ENCODE measurements at regions not wholly inside any gene's neighbourhood (a gene's known extent, or its start where the extent isn't known, plus 50 kb on each side); places are given as distances from the start of the nearest gene placed in this dataset.
"Not testable (repeated sequence)": the region's sequence is repeated elsewhere in the genome, so short reads cannot be mapped to it uniquely, and the experiment has no call there.

GRCh38 chr1:29415861-29416260 is 179.5 kb downstream of the PTPRU start:
- H3K36me3 Mint-ChIP-seq (ENCODE audit: low read depth) = no peaks in the 10 kb centered on the region
- intact Hi-C loops (cut with micrococcal nuclease) = no loop called here
- H3K4me1 Mint-ChIP-seq = no peaks in the 10 kb centered on the region
- H3K27ac Mint-ChIP-seq = no peak overlapping the region
- H3K27me3 Mint-ChIP-seq = peaks cover 8% of the 10 kb centered on the region
- no peak for DNase-seq
- no peak overlapping the region for H3K4me3 Mint-ChIP-seq
- no peaks in the 10 kb centered on the region for H3K9me3 Mint-ChIP-seq

- Mint-ChIP-seq H3K4me3 (no peak overlapping the region), H3K9me3 (no peaks in the 10 kb centered on the region), H3K27ac (no peak overlapping the region), H3K36me3 (ENCODE audit: low read depth) (no peaks in the 10 kb centered on the region), H3K27me3 (peaks cover 5% of the 10 kb centered on the region), H3K4me1 (no peaks in the 10 kb centered on the region)
- no peak for DNase-seq
- intact Hi-C loops (cut with micrococcal nuclease) = no loop called here
Measured at GRCh38 chr1:29415156-29415830, 179.0 kb downstream of the PTPRU start.

GRCh38 chr1:29414086-29414485 is 177.8 kb downstream of the PTPRU start:
- Mint-ChIP-seq H3K4me1 (no peaks in the 10 kb centered on the region), H3K36me3 (ENCODE audit: low read depth) (no peaks in the 10 kb centered on the region), H3K27ac (no peak overlapping the region), H3K27me3 (peaks cover 2% of the 10 kb centered on the region), H3K9me3 (no peaks in the 10 kb centered on the region), H3K4me3 (no peak overlapping the region)
- intact Hi-C loops (cut with micrococcal nuclease) = no loop called here
- no peak for DNase-seq

GRCh38 chr1:29413661-29414060 is 177.3 kb downstream of the PTPRU start:
- no peaks in the 10 kb centered on the region for H3K36me3 Mint-ChIP-seq (ENCODE audit: low read depth)
- peaks cover 4% of the 10 kb centered on the region for H3K27me3 Mint-ChIP-seq
- intact Hi-C loops (cut with micrococcal nuclease) = no loop called here
- H3K4me3 Mint-ChIP-seq = no peak overlapping the region
- no peak overlapping the region for H3K27ac Mint-ChIP-seq
- no peak for DNase-seq
- no peaks in the 10 kb centered on the region for H3K4me1 Mint-ChIP-seq
- H3K9me3 Mint-ChIP-seq = no peaks in the 10 kb centered on the region

GRCh38 chr1:29412591-29412990 is 176.3 kb downstream of the PTPRU start:
- Mint-ChIP-seq H3K9me3 (no peaks in the 10 kb centered on the region), H3K4me1 (no peaks in the 10 kb centered on the region), H3K36me3 (ENCODE audit: low read depth) (no peaks in the 10 kb centered on the region), H3K27me3 (peaks cover 4% of the 10 kb centered on the region), H3K4me3 (no peak overlapping the region), H3K27ac (no peak overlapping the region)
- intact Hi-C loops (cut with micrococcal nuclease) = no loop called here
- no peak for DNase-seq

- intact Hi-C loops (cut with micrococcal nuclease) = no loop called here
- no peak overlapping the region for H3K27ac Mint-ChIP-seq
- DNase-seq = no peak
- H3K27me3 Mint-ChIP-seq = peaks cover 8% of the 10 kb centered on the region
- no peak overlapping the region for H3K4me3 Mint-ChIP-seq
- no peaks in the 10 kb centered on the region for H3K9me3 Mint-ChIP-seq
- no peaks in the 10 kb centered on the region for H3K4me1 Mint-ChIP-seq
- no peaks in the 10 kb centered on the region for H3K36me3 Mint-ChIP-seq (ENCODE audit: low read depth)
Measured at GRCh38 chr1:29410476-29410875, 174.2 kb downstream of the PTPRU start.

- H3K9me3 Mint-ChIP-seq = no peaks in the 10 kb centered on the region
- intact Hi-C loops (cut with micrococcal nuclease) = no loop called here
- DNase-seq = no peak
- H3K27ac Mint-ChIP-seq = no peak overlapping the region
- no peaks in the 10 kb centered on the region for H3K4me1 Mint-ChIP-seq
- H3K27me3 Mint-ChIP-seq = peaks cover 8% of the 10 kb centered on the region
- H3K36me3 Mint-ChIP-seq (ENCODE audit: low read depth) = no peaks in the 10 kb centered on the region
- no peak overlapping the region for H3K4me3 Mint-ChIP-seq
Measured at GRCh38 chr1:29409616-29410015, 173.3 kb downstream of the PTPRU start.

- Mint-ChIP-seq H3K4me1 (no peaks in the 10 kb centered on the region), H3K27me3 (peaks cover 8% of the 10 kb centered on the region), H3K27ac (no peak overlapping the region), H3K36me3 (ENCODE audit: low read depth) (no peaks in the 10 kb centered on the region), H3K4me3 (no peak overlapping the region), H3K9me3 (no peaks in the 10 kb centered on the region)
- DNase-seq = no peak
- intact Hi-C loops (cut with micrococcal nuclease) = no loop called here
Measured at GRCh38 chr1:29408831-29409605, 172.7 kb downstream of the PTPRU start.

- H3K36me3 Mint-ChIP-seq (ENCODE audit: low read depth) = no peaks in the 10 kb centered on the region
- H3K4me3 Mint-ChIP-seq = no peak overlapping the region
Measured at GRCh38 chr1:29406814-29407213, 170.5 kb downstream of the PTPRU start.

GRCh38 chr1:29400203-29400602 is 163.9 kb downstream of the PTPRU start:
- H3K36me3 Mint-ChIP-seq (ENCODE audit: low read depth); intact Hi-C loops (cut with micrococcal nuclease); H3K4me1 Mint-ChIP-seq; H3K9me3 Mint-ChIP-seq; H3K27me3 Mint-ChIP-seq; H3K27ac Mint-ChIP-seq; DNase-seq; H3K4me3 Mint-ChIP-seq: not testable (repeated sequence)

More at GRCh38 chr1:29406814-29407213, 170.5 kb downstream of the PTPRU start:
- Mint-ChIP-seq H3K27me3 (peaks cover 8% of the 10 kb centered on the region), H3K4me1 (no peaks in the 10 kb centered on the region), H3K9me3 (no peaks in the 10 kb centered on the region), H3K27ac (no peak overlapping the region)
- DNase-seq = no peak
- intact Hi-C loops (cut with micrococcal nuclease) = no loop called here

GRCh38 chr1:29399465-29399864 is 163.1 kb downstream of the PTPRU start:
- DNase-seq = no peak
- Mint-ChIP-seq H3K27ac (no peak overlapping the region), H3K9me3 (peaks cover 4% of the 10 kb centered on the region), H3K4me3 (no peak overlapping the region), H3K27me3 (no peaks in the 10 kb centered on the region), H3K36me3 (ENCODE audit: low read depth) (no peaks in the 10 kb centered on the region), H3K4me1 (no peaks in the 10 kb centered on the region)
- intact Hi-C loops (cut with micrococcal nuclease) = no loop called here

- Mint-ChIP-seq H3K4me3 (no peak overlapping the region), H3K27me3 (no peaks in the 10 kb centered on the region), H3K27ac (no peak overlapping the region), H3K36me3 (ENCODE audit: low read depth) (no peaks in the 10 kb centered on the region), H3K9me3 (peaks cover 4% of the 10 kb centered on the region), H3K4me1 (no peaks in the 10 kb centered on the region)
- no peak for DNase-seq
- intact Hi-C loops (cut with micrococcal nuclease) = no loop called here
Measured at GRCh38 chr1:29398431-29398830, 162.1 kb downstream of the PTPRU start.

- Mint-ChIP-seq H3K4me3 (no peak overlapping the region), H3K27me3 (no peaks in the 10 kb centered on the region), H3K4me1 (no peaks in the 10 kb centered on the region), H3K36me3 (ENCODE audit: low read depth) (no peaks in the 10 kb centered on the region), H3K9me3 (peaks cover 4% of the 10 kb centered on the region), H3K27ac (no peak overlapping the region)
- intact Hi-C loops (cut with micrococcal nuclease) = no loop called here
- no peak for DNase-seq
Measured at GRCh38 chr1:29397981-29398380, 161.7 kb downstream of the PTPRU start.

- H3K9me3 Mint-ChIP-seq = peaks cover 4% of the 10 kb centered on the region
- no peak overlapping the region for H3K27ac Mint-ChIP-seq
- H3K27me3 Mint-ChIP-seq = no peaks in the 10 kb centered on the region
- DNase-seq = no peak
- intact Hi-C loops (cut with micrococcal nuclease) = no loop called here
- no peaks in the 10 kb centered on the region for H3K4me1 Mint-ChIP-seq
- no peak overlapping the region for H3K4me3 Mint-ChIP-seq
- no peaks in the 10 kb centered on the region for H3K36me3 Mint-ChIP-seq (ENCODE audit: low read depth)
Measured at GRCh38 chr1:29397256-29397590, 160.9 kb downstream of the PTPRU start.

Data from activated CD4-positive, alpha-beta T cell treated with anti-CD3 and anti-CD28 coated beads, Interleukin-2, amount 10 ng/mL, durations not matched to agents 24 days and 14 days (primary cell).